ENCODE measurements at regions not wholly inside any gene's neighbourhood (a gene's known extent, or its start where the extent isn't known, plus 50 kb on each side); places are given as distances from the start of the nearest gene placed in this dataset.
"Not testable (repeated sequence)": the region's sequence is repeated elsewhere in the genome, so short reads cannot be mapped to it uniquely, and the experiment has no call there.

GRCh38 chr10:108533551-108533950, 1369.0 kb upstream of the SORCS1 start:
- WGBS, 2 experiments (ENCODE audit: extremely low coverage in 1 of 2, insufficient coverage in 1 of 2, insufficient read length in 1 of 2, insufficient replicate concordance in 2 of 2, low coverage in 1 of 2, low lambda C conversion rate in 2 of 2, missing lambda C conversion rate in 1 of 2) = 88% methylated on average over 6 of the region's 6 CpGs; no CpG with 5 or more reads in 1 of the 2 experiments
- CTCF ChIA-PET (ENCODE audit: partially characterized antibody); POLR2A ChIA-PET (ENCODE audit: partially characterized antibody): not testable (repeated sequence)

More at GRCh38 chr10:108533551-108533950, 1369.0 kb upstream of the SORCS1 start:
- not testable (repeated sequence) for H3K23me2 ChIP-seq (ENCODE audit: low read depth, low read length); H2AK5ac ChIP-seq (ENCODE audit: low read depth, low read length); H4K20me1 ChIP-seq (replicated peaks in 1 of 2; ENCODE audit: control insufficient read depth in 1 of 2, insufficient read depth in 2 of 2, low read length in 2 of 2); H3K79me1 ChIP-seq (ENCODE audit: low read depth, low read length); H3K79me2 ChIP-seq (ENCODE audit: control insufficient read depth in 1 of 2, insufficient read depth in 2 of 2, low read length in 2 of 2); H3K4me2 ChIP-seq (ENCODE audit: insufficient read depth in 1 of 2, low read depth in 2 of 2, low read length in 2 of 2); H3K27me3 ChIP-seq (replicated peaks in 1 of 4; ENCODE audit: control insufficient read depth in 3 of 4, extremely low read depth in 1 of 4, insufficient read depth in 3 of 4, low read length in 3 of 4); H2BK15ac ChIP-seq (ENCODE audit: low read length); H4K5ac ChIP-seq (ENCODE audit: insufficient read length, low read depth, low read length); H3K14ac ChIP-seq (ENCODE audit: insufficient read length); H3K4ac ChIP-seq (replicated peaks; ENCODE audit: insufficient read length, low read depth, low read length); H3K18ac ChIP-seq (ENCODE audit: extremely low read depth, low read length); H3K4me1 ChIP-seq (replicated peaks in 1 of 4; ENCODE audit: control insufficient read depth in 3 of 4, insufficient read depth in 4 of 4, low read length in 3 of 4); H2AFZ ChIP-seq (ENCODE audit: low read length); H3K9ac ChIP-seq (replicated peaks in 1 of 4; ENCODE audit: extremely low read depth in 1 of 4, low read depth in 3 of 4, low read length in 3 of 4); H3K27ac ChIP-seq (ENCODE audit: low read depth, low read length); H3K36me3 ChIP-seq (ENCODE audit: control insufficient read depth in 2 of 4, insufficient read depth in 4 of 4, low read length in 3 of 4); H2BK120ac ChIP-seq (replicated peaks; ENCODE audit: low read depth, low read length); FAIRE-seq; H4K91ac ChIP-seq (replicated peaks; ENCODE audit: insufficient read length, low read length); H4K8ac ChIP-seq (ENCODE audit: extremely low read depth, insufficient read depth, low read length); H3K9me3 ChIP-seq (ENCODE audit: insufficient read depth in 2 of 2, low read depth in 1 of 2, low read length in 1 of 2); DNase-seq (ENCODE audit: low read depth in 1 of 2, low spot score in 2 of 2); H2BK12ac ChIP-seq (ENCODE audit: low read depth, low read length); H3K23ac ChIP-seq (ENCODE audit: insufficient read length); H3K4me3 ChIP-seq (ENCODE audit: extremely low read depth in 1 of 4, insufficient read depth in 2 of 4, low read depth in 3 of 4, low read length in 4 of 4); H2BK5ac ChIP-seq (ENCODE audit: low read depth, low read length); H2BK20ac ChIP-seq (ENCODE audit: low read length); H3K56ac ChIP-seq (replicated peaks; ENCODE audit: insufficient read length, low read depth, low read length)
